H9 (cell line): ENCODE measurements at regions not wholly inside any gene's neighbourhood (a gene's known extent, or its start where the extent isn't known, plus 50 kb on each side); places are given as distances from the start of the nearest gene placed in this dataset.

ENCODE experiments used
- DNase-seq: peaks from one replicate; pipeline ENCODE4 v3.0.0-alpha.2; 2017
- H2AFZ ChIP-seq: one replicate; pipeline ENCODE4 v1.6.1; 2013; ENCODE audit warnings: mild to moderate bottlenecking, low read length, control low read depth, moderate library complexity
- H2AK5ac ChIP-seq: 2 replicates; pipeline ENCODE4 v1.6.1; 2013; ENCODE audit warnings: low read length, control low read depth, mixed read lengths; ENCODE audit not compliant: insufficient read length
- H2BK120ac ChIP-seq: one replicate; pipeline ENCODE4 v1.6.1; 2013; ENCODE audit warnings: low read depth, mild to moderate bottlenecking, low read length, control low read depth, inconsistent platforms; ENCODE audit not compliant: poor library complexity, severe bottlenecking
- H2BK12ac ChIP-seq: 2 replicates; pipeline ENCODE4 v1.6.1; 2013; ENCODE audit warnings: low read length, control low read depth, mixed read lengths, low read depth; ENCODE audit not compliant: insufficient read length
- H2BK15ac ChIP-seq: 2 replicates; pipeline ENCODE4 v1.6.1; 2013; ENCODE audit warnings: low read depth, low read length, control low read depth
- H2BK20ac ChIP-seq: one replicate; pipeline ENCODE4 v1.6.1; 2013; ENCODE audit warnings: low read depth, mild to moderate bottlenecking, low read length, control low read depth, inconsistent platforms; ENCODE audit not compliant: poor library complexity, severe bottlenecking
- H2BK5ac ChIP-seq: 2 replicates; pipeline ENCODE4 v1.6.1; 2013; ENCODE audit warnings: low read length, control low read depth, mixed read lengths; ENCODE audit not compliant: insufficient read length
- H3K14ac ChIP-seq: 2 replicates; pipeline ENCODE4 v1.6.1; 2013; ENCODE audit warnings: low read length, control low read depth; ENCODE audit not compliant: insufficient read depth
- H3K18ac ChIP-seq: 2 replicates; pipeline ENCODE4 v1.6.1; 2013; ENCODE audit warnings: low read depth, mild to moderate bottlenecking, mixed read lengths, low read length, control low read depth; ENCODE audit not compliant: insufficient read length
- H3K23ac ChIP-seq: 2 replicates; pipeline ENCODE4 v1.6.1; 2013; ENCODE audit warnings: low read length, control low read depth, mixed read lengths, low read depth; ENCODE audit not compliant: insufficient read length
- H3K23me2 ChIP-seq: 2 replicates; pipeline ENCODE4 v1.6.1; 2013; ENCODE audit warnings: low read depth, mild to moderate bottlenecking, mixed read lengths, low read length, control low read depth; ENCODE audit not compliant: insufficient read length, poor library complexity, severe bottlenecking
- H3K27ac ChIP-seq: 2 replicates; pipeline ENCODE4 v1.5.1; 2013; ENCODE audit warnings: low read length, control low read depth, mixed read lengths, low read depth; ENCODE audit not compliant: insufficient read length
- H3K27me3 ChIP-seq: 2 replicates; pipeline ENCODE4 v1.6.1; 2013; ENCODE audit warnings: low read length, control low read depth, inconsistent platforms; ENCODE audit not compliant: insufficient read depth
- H3K4ac ChIP-seq: 2 replicates; pipeline ENCODE4 v1.6.1; 2013; ENCODE audit warnings: low read depth, mild to moderate bottlenecking, control low read depth, inconsistent platforms, low read length, moderate library complexity
- H3K4me1 ChIP-seq: 2 replicates; pipeline ENCODE4 v1.6.1; 2013; ENCODE audit warnings: low read length, control low read depth, inconsistent platforms; ENCODE audit not compliant: insufficient read depth
- H3K4me2 ChIP-seq: 2 replicates; pipeline ENCODE4 v1.6.1; 2013; ENCODE audit warnings: low read length, control low read depth, mixed read lengths; ENCODE audit not compliant: insufficient read length, insufficient read depth
- H3K56ac ChIP-seq: 2 replicates; pipeline ENCODE4 v1.6.1; 2013; ENCODE audit warnings: low read depth, mild to moderate bottlenecking, mixed read lengths, low read length, control low read depth; ENCODE audit not compliant: insufficient read length
- H3K79me1 ChIP-seq: 2 replicates; pipeline ENCODE4 v1.6.1; 2013; ENCODE audit warnings: low read depth, mild to moderate bottlenecking, moderate library complexity, low read length, control low read depth, inconsistent platforms; ENCODE audit not compliant: insufficient read depth, poor library complexity, severe bottlenecking
- H3K79me2 ChIP-seq: 2 replicates; pipeline ENCODE4 v1.6.1; 2013; ENCODE audit warnings: low read length, control low read depth, inconsistent platforms; ENCODE audit not compliant: insufficient read depth
- H3K9ac ChIP-seq: 2 replicates; pipeline ENCODE4 v1.6.1; 2013; ENCODE audit warnings: low read length, control low read depth, mixed read lengths; ENCODE audit not compliant: insufficient read length; ENCODE audit errors: extremely low read depth
- H3K9me3 ChIP-seq: one replicate; pipeline ENCODE4 v1.6.1; 2013; ENCODE audit warnings: low read depth, low read length, inconsistent platforms; ENCODE audit not compliant: control insufficient read depth
- H3T11ph ChIP-seq: one replicate; pipeline ENCODE4 v1.6.1; 2013; ENCODE audit warnings: mild to moderate bottlenecking, low read length, control low read depth, inconsistent platforms
- H4K20me1 ChIP-seq: one replicate; pipeline ENCODE4 v1.6.1; 2013; ENCODE audit not compliant: control insufficient read depth, insufficient read length, insufficient read depth
- H4K5ac ChIP-seq: 2 replicates; pipeline ENCODE4 v1.6.1; 2013; ENCODE audit warnings: low read depth, mild to moderate bottlenecking, mixed read lengths, low read length, control low read depth; ENCODE audit not compliant: insufficient read length
- H4K8ac ChIP-seq: replicated peaks from 2 replicates; pipeline ENCODE4 v1.6.1; 2013; ENCODE audit warnings: low read length, control low read depth, mixed read lengths, low read depth; ENCODE audit not compliant: insufficient read length
- H4K91ac ChIP-seq: 2 replicates; pipeline ENCODE4 v1.6.1; 2013; ENCODE audit warnings: low read depth, mild to moderate bottlenecking, moderate library complexity, mixed read lengths, low read length, control low read depth; ENCODE audit not compliant: insufficient read length
- H3K27ac Mint-ChIP-seq, 3 experiments: 2 replicates in 2 of 3; 3 replicates in 1 of 3; pipeline ENCODE4 v1.8.0; 2020 to 2021; ENCODE audit warnings: mixed read lengths in 3 of 3, mild to moderate bottlenecking in 1 of 3, moderate library complexity in 1 of 3
- H3K27me3 Mint-ChIP-seq: 2 replicates; pipeline ENCODE4 v1.8.0; 2021; ENCODE audit warnings: low read depth, mild to moderate bottlenecking, moderate library complexity, mixed read lengths
- H3K36me3 Mint-ChIP-seq, 3 experiments: 2 replicates in 2 of 3; 3 replicates in 1 of 3; pipeline ENCODE4 v1.8.0; 2020 to 2021; ENCODE audit warnings: low read depth in 3 of 3, mixed read lengths in 3 of 3; ENCODE audit not compliant: insufficient read depth in 1 of 3
- H3K4me1 Mint-ChIP-seq, 2 experiments: 2 replicates each; pipeline ENCODE4 v1.8.0; 2020; ENCODE audit warnings: mixed read lengths in 2 of 2
- H3K4me3 Mint-ChIP-seq, 2 experiments: 2 replicates in 1 of 2; 3 replicates in 1 of 2; pipeline ENCODE4 v1.8.0; 2020 to 2021; ENCODE audit warnings: mild to moderate bottlenecking in 2 of 2, mixed read lengths in 2 of 2, moderate library complexity in 1 of 2
- H3K9me3 Mint-ChIP-seq, 2 experiments: 2 replicates in 1 of 2; 3 replicates in 1 of 2; pipeline ENCODE4 v1.8.0; 2020; ENCODE audit warnings: mild to moderate bottlenecking in 2 of 2, mixed read lengths in 2 of 2, moderate library complexity in 1 of 2
- CTCF ChIP-seq: fragments of 200-600 bp; sonication (generic); conservative IDR thresholded peaks from 3 replicates; pipeline ENCODE4 v1.8.0; 2021; ENCODE audit warnings: antibody characterized with exemption, mild to moderate bottlenecking
- WGBS: extraction: QIAGEN DNeasy Blood & Tissue Kit; methylation state at CpG from one replicate; pipeline ENCODE4 v1.1.7; 2013; ENCODE audit warnings: missing lambda C conversion rate, low lambda C conversion rate, mixed read lengths; ENCODE audit not compliant: insufficient read length; ENCODE audit errors: extremely low coverage; 5-methylcytosine and 5-hydroxymethylcytosine counted together

- Histone ChIP-seq H2AFZ (no peak overlapping the region), H2AK5ac (no peak overlapping the region), H2BK120ac (no peak overlapping the region), H3K14ac (no peak overlapping the region), H3K79me1 (no peaks in the 10 kb centered on the region), H4K5ac (no peak overlapping the region), H2BK12ac (no peak overlapping the region), H3K9ac (no peak overlapping the region), H3K4me1 (no peaks in the 10 kb centered on the region), H2BK20ac (no peak overlapping the region), H3K4ac (no peak overlapping the region), H3K27me3 (no peaks in the 10 kb centered on the region), H3K18ac (no peak overlapping the region), H4K8ac (no peak overlapping the region), H3K23ac (no peak overlapping the region), H3K9me3 (no peaks in the 10 kb centered on the region), H3K27ac (no peak overlapping the region), H3K79me2 (no peaks in the 10 kb centered on the region), H3K56ac (no peak overlapping the region), H2BK5ac (no peak overlapping the region), H4K91ac (no peak overlapping the region), H3K4me2 (no peak overlapping the region), H4K20me1 (no peaks in the 10 kb centered on the region), H3K23me2 (no peaks in the 10 kb centered on the region), H3T11ph (no peak overlapping the region), H2BK15ac (no peak overlapping the region)
- WGBS = no CpG with 5 or more reads among the region's 1 CpG
- no peaks in the 10 kb centered on the region for H3K36me3 Mint-ChIP-seq
- no peaks in the 10 kb centered on the region for H3K9me3 Mint-ChIP-seq
- no peak overlapping the region for H3K27ac Mint-ChIP-seq
- no peaks in the 10 kb centered on the region; a peak in 1 of 4 replicates for H3K4me1 Mint-ChIP-seq
- H3K4me3 Mint-ChIP-seq = no peak overlapping the region
- peaks cover 5% of the 10 kb centered on the region; the same call in 1 of the 2 replicates for H3K27me3 Mint-ChIP-seq
- no peak for DNase-seq
- TF ChIP-seq CTCF = no peak
These were observed 398.9 kb downstream of the IGSF11 start for GRCh38 chr3:118635711-118636110.
